ENCODE measurements at regions not wholly inside any gene's neighbourhood (a gene's known extent, or its start where the extent isn't known, plus 50 kb on each side); places are given as distances from the start of the nearest gene placed in this dataset.
"Not testable (repeated sequence)": the region's sequence is repeated elsewhere in the genome, so short reads cannot be mapped to it uniquely, and the experiment has no call there.

DNA sequence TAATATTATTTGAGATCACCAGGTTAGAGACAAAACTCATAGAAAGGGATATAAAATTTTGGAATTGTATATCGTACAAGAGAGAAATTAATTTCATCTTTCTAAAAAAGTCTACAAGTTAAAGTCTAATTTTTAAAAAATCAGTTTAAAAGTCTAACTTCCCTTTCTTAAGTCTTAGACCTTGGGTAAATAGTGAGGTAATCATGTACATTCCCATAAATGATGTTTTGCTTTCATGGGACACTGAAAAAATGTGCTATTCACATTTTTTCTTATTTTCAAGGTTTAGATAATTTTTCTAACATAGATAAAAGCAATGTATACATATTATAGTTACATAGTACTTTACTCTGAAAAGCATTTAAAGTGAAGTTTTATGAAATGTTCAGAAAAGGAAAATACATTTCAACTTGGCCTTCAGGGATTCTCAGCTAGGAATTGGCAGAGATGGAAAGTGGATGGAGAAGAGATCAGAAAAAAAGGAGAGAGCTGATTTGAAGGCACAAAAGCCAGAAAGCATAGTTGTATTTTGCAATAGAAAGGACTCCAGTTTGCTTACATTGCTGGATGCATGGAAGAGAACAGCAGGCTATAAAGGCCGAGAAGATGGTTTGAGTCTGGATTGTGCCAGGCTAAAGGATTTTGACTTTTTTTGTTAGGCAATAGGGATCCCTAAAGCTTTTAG lies 194.0 kb downstream of the CASP12 start:
- no peak for DNase-seq (ENCODE audit: low spot score)

GRCh38 chr11:104700609-104701008 lies 197.7 kb downstream of the CASP12 start:
- no peak for DNase-seq (ENCODE audit: low spot score)

DNA sequence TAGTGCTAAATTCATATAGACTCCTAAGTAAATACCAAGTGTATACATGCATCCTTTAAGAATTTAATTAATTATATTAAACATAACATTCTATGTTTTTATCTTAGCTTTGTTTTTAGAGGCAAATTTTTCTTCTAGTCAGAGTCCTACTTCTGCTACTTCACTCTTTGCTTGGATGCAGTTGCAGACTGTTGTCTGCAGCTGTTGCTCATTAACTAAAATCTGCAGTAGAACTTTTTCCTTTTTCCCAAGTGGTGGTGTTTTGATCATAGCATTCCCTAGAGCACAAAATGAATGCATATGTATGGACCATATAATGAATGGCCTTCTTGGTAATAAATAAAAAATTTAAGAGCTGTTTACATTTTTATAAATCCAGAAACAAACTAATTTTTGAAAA lies 198.3 kb downstream of the CASP12 start:
- DNase-seq (ENCODE audit: low spot score): no peak

DNA sequence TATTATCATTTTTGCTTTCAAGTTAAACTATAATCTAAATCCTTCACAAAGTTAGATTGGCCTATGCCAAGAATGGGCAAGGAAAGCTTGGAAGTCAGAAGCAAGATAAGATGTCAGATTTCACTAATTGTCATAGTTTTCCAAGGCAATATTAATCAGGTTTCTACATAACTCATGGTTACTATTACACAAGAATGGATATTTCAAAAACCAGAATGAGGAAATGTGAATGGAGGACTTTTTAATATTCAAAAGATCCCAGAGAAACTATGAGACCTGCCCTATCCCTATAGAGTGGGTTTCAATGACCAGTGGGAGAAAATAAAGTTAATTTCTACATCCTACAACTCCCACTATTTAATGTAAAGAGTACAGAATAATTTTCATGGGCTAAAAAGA lies 203.2 kb downstream of the CASP12 start:
- DNase-seq (ENCODE audit: low spot score): no peak

GRCh38 chr11:104694259-104695064 lies 203.8 kb downstream of the CASP12 start:
- no peak for DNase-seq (ENCODE audit: low spot score)

- DNase-seq (ENCODE audit: low spot score): no peak
Observed at GRCh38 chr11:104692751-104693150, 205.5 kb downstream of the CASP12 start.

GRCh38 chr11:104691129-104691528 lies 207.1 kb downstream of the CASP12 start:
- DNase-seq (ENCODE audit: low spot score): no peak

DNA sequence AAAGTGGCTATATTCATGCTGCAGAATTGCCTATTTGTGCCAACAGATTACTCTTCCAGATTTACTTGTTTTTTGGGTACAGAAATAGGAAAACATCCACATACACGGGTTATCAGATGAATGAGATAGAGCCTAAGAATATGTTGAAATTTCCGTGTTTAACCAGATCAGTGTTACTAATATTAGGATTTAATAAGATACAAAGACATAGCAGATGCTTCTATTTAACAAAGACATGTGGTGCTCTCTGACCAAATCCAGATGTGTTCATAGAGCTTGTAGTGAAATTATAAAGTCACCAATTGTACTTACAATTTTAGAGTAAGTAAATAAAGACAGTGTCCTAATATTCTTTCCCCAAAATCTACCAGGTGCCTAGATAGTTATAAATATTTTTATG lies 208.0 kb downstream of the CASP12 start:
- DNase-seq (ENCODE audit: low spot score): no peak

GRCh38 chr11:104688731-104689130 lies 209.5 kb downstream of the CASP12 start:
- no peak for DNase-seq (ENCODE audit: low spot score)

DNA sequence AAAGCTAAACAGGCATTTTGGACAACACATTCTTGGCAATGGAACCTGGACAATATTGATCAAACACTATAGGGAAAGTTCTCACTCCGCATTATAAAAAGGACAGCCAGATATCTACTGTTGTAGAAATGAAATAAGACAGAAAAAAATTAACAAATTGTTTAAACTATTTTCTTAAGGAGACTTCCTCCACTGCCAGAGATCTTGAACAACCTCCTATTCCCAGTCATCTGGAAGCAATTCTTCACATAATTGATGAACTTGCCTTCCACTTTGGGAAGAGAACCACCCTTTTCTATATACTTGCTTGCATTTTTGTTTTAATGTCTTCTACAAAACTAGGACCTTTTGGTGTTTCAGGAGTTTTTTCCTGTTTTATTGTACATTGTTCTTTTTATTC lies 216.1 kb downstream of the CASP12 start:
- DNase-seq (ENCODE audit: low spot score): no peak

- DNase-seq (ENCODE audit: low spot score): no peak
Observed at GRCh38 chr11:104679258-104679657, 219.0 kb downstream of the CASP12 start.

- no peak for DNase-seq (ENCODE audit: low spot score)
Observed at GRCh38 chr11:104678408-104678807, 219.9 kb downstream of the CASP12 start.

DNA sequence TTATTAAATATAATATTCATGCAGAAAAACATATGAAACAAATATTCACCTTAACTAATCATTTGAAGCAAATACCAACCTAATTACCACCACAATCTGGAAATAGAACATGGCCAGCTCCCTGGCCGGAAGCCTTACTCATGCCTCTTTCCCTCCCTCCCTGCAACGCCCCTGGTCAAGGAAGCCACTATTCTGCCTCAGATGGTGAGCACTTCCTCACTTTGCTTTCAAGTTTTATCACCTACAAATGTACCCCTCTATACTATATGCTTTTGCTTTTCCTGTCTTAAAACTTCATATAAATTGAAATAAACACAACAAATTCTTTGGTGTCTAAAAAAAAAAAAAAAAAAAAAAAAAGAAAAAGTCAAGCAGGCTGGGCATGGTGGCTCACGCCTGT lies 221.2 kb downstream of the CASP12 start:
- not testable (repeated sequence) for DNase-seq (ENCODE audit: low spot score)

DNA sequence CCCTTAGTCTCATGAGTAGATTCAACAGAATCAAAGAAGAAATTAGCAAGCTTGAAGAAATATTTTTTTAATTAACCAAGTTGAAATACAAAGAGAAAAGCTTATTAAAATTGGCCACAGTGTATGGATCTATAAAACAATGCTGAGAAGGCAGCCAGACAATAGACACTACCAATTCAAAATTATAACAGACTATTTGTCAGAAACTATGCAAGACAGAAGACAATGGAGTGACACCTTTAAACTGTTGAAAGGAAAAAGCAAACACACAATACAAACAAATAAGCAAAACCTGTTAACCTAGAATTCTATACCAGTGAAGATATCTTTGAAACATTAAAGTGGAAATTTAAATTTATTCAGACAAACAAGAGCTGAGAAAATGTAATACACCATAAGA lies 225.4 kb downstream of the CASP12 start:
- no peak for DNase-seq (ENCODE audit: low spot score)

- DNase-seq (ENCODE audit: low spot score): no peak
Observed at GRCh38 chr11:104668797-104669463, 229.3 kb downstream of the CASP12 start.

DNA sequence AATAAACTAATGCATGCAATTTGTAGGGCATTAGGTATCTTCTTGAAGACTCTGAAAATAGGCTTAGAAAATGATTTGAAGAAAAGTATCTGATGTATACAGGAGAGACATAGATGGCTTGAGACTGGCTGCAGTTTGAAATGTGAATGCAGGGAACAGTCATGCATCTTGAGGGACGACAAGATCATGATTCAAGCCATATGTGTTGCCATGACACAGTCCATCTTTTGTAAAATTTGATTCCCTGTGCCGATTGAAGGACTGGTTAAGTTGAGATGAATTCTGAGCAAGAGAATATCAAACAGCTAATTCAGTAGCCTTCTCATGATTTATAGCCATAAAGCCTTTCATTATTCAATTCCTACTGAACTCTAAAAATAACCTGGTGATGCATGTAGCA lies 231.6 kb downstream of the CASP12 start:
- DNase-seq (ENCODE audit: low spot score): no peak

GRCh38 chr11:104665641-104666040 lies 232.6 kb downstream of the CASP12 start:
- no peak for DNase-seq (ENCODE audit: low spot score)

DNA sequence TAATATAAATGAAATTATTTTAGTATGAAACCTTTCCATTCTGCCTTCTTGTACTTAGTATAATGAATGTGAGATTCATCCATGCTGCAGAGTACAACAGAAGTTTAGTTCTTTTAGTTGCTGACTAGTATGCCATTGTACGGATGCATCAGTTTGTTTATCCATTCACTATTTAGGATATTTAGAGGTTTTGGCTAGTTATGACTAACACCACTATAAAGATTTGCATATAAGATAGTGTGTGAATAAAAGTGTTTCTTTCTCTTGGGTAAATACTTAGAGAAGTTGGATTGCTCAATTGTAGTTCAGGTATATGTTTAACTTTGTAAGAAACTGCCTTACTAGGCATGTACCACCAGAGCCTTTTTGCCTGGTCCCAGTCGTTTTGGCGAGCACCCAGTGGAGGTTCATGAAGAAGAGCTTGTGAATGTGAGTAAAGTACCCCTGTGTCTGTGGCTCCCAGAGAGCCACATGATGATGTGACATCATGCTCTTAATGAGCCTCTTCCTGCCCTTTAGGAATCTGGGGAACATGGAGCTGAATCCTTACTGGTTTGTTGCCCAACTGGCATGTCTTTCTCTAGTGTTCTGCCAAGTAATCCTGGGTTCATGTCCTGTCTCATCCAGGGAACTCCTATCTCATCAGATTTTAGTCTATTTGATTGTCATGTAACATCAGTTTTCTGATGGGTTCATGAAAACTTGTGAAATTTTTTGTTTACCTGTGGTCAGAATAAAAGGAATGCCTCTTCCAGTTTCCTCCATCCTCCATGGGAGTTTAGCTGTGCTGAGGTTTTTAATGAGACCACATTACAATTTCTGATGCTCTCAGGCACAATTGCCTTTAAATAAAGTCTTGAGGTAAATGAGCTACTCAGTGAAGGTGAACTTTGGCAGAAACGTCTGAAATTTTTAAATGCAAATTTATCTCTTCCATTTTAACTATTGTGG lies 234.8 kb downstream of the CASP12 start:
- no peak for DNase-seq (ENCODE audit: low spot score)

DNA sequence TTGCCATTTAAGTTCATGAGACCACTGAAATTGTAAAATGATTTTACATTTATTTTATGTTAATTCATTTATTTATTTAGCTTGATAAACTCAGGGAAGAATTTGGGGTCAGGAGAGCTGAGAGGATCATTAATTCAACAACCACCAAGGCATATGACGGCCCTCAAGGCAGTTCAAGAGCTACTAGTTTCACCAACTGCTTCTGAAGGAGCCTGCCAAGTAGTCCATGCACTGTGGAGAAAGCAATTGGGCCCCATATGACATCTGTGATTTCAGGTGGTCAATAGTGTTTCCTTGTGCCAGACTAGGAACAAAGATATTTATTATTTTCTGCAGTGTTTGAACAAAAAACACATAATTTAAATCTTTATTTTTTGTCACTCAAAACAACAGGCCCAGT lies 236.4 kb downstream of the CASP12 start:
- DNase-seq (ENCODE audit: low spot score): no peak

GRCh38 chr11:104661471-104661870 lies 236.8 kb downstream of the CASP12 start:
- DNase-seq (ENCODE audit: low spot score): no peak

DNA sequence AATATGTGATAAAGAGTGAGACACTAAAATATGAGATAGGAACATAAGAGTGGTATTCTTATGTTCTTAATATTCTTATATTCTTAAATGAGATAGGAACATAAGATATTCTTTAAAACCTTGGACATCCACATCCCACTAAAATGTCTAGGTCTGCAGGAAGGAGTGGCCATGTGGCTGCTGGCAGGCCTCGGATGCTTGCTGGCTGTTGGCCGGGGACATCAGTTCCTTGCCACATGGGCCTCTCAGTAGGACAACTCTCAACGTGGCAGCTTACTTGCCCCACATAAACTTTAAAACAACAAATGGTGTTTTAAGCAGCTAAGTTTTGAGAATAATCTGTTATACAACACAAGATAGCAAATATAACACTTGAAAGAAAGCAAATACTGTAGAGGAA lies 240.1 kb downstream of the CASP12 start:
- no peak for DNase-seq (ENCODE audit: low spot score)

- no peak for DNase-seq (ENCODE audit: low spot score)
Observed at GRCh38 chr11:104657083-104657482, 241.2 kb downstream of the CASP12 start.

Data from globus pallidus (tissue), 1 donor.